ENCODE measurements at regions not wholly inside any gene's neighbourhood (a gene's known extent, or its start where the extent isn't known, plus 50 kb on each side); places are given as distances from the start of the nearest gene placed in this dataset.
"Not testable (repeated sequence)": the region's sequence is repeated elsewhere in the genome, so short reads cannot be mapped to it uniquely, and the experiment has no call there.

DNA sequence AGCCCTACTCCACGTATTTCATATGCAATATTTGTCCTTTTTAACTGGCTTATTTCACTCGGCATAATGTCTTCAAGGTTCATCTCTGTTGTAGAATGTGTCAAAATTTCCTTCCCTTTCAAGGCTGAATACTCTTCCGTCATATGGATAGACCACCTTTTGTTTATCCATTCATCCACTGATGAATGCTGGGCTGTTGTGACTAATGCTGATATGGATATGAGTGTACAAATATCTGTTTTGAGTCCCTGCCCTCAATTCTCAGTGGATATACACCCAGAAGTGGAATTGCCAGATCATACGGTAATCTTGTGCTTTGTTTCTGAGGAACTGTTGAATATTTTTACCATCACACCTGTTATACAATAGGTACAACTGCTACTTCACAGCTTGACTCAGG is 155.2 kb upstream of the IRF2BP2 start:
- no peak overlapping the region for H3K27ac ChIP-seq (ENCODE audit: low read depth, low read length, poor library complexity, severe bottlenecking)
- H3K27me3 ChIP-seq (replicated peaks; ENCODE audit: insufficient read depth, low read depth, low read length, poor library complexity): no peaks in the 10 kb centered on the region
- intact Hi-C loops (cut with micrococcal nuclease; ENCODE audit: unreplicated experiment): no loop called here
- no peak overlapping the region for H3K4me3 ChIP-seq (ENCODE audit: low read depth, low read length, poor library complexity, severe bottlenecking)
- no TSS peak for BruUV-seq (replicated peaks)
- H3K9me3 ChIP-seq (ENCODE audit: low read depth, low read length, poor library complexity, severe bottlenecking): no peaks in the 10 kb centered on the region
- H3K36me3 ChIP-seq (ENCODE audit: insufficient read depth, low read length, poor library complexity, severe bottlenecking): no peaks in the 10 kb centered on the region
- H3K4me1 ChIP-seq (ENCODE audit: insufficient read depth, low read length, poor library complexity, severe bottlenecking): peaks cover 6% of the 10 kb centered on the region
- no peak for TF ChIP-seq EZH2 (IDR thresholded peaks at IDR 0.05; ENCODE audit: borderline replicate concordance, low read depth, low read length, poor library complexity, severe bottlenecking)
- TF ChIP-seq, protein P1, sequence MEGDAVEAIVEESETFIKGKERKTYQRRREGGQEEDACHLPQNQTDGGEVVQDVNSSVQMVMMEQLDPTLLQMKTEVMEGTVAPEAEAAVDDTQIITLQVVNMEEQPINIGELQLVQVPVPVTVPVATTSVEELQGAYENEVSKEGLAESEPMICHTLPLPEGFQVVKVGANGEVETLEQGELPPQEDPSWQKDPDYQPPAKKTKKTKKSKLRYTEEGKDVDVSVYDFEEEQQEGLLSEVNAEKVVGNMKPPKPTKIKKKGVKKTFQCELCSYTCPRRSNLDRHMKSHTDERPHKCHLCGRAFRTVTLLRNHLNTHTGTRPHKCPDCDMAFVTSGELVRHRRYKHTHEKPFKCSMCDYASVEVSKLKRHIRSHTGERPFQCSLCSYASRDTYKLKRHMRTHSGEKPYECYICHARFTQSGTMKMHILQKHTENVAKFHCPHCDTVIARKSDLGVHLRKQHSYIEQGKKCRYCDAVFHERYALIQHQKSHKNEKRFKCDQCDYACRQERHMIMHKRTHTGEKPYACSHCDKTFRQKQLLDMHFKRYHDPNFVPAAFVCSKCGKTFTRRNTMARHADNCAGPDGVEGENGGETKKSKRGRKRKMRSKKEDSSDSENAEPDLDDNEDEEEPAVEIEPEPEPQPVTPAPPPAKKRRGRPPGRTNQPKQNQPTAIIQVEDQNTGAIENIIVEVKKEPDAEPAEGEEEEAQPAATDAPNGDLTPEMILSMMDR (conservative IDR thresholded peaks at IDR 0.05; ENCODE audit: low read depth, low read length): no peak
- no peak for DNase-seq (ENCODE audit: low spot score)
- ChIA-PET POLR2A (ENCODE audit: low non-redundant PET) (no interaction called here), CTCF (no interaction called here)

DNA sequence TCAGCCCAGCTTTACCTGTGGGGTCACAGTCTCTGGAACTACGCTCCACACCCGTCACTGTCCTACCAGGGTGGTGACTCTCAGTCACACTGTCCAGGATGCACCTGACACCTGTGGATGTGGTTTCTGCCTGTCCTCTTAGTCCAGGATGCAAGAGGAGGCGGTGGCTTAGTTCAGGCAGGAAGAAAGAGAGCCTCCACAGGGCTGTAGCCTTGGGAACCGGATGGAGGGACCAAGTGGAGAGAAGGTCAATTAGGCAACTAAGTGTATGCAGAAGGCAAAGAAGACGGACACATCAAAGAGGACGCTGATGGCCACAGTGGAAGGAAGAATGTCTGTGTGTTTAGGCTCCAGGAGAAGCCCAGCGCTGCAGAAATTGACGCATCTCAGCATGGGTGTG is 153.9 kb upstream of the IRF2BP2 start:
- H3K9me3 ChIP-seq (ENCODE audit: low read depth, low read length, poor library complexity, severe bottlenecking): no peaks in the 10 kb centered on the region
- no peak for TF ChIP-seq EZH2 (IDR thresholded peaks at IDR 0.05; ENCODE audit: borderline replicate concordance, low read depth, low read length, poor library complexity, severe bottlenecking)
- TF ChIP-seq, protein P1 (conservative IDR thresholded peaks at IDR 0.05; ENCODE audit: low read depth, low read length): no peak
- H3K4me1 ChIP-seq (ENCODE audit: insufficient read depth, low read length, poor library complexity, severe bottlenecking): no peaks in the 10 kb centered on the region
- intact Hi-C loops (cut with micrococcal nuclease; ENCODE audit: unreplicated experiment): no loop called here
- H3K27me3 ChIP-seq (replicated peaks; ENCODE audit: insufficient read depth, low read depth, low read length, poor library complexity): no peaks in the 10 kb centered on the region
- no peak overlapping the region for H3K4me3 ChIP-seq (ENCODE audit: low read depth, low read length, poor library complexity, severe bottlenecking)
- ChIA-PET CTCF (no interaction called here), POLR2A (ENCODE audit: low non-redundant PET) (no interaction called here)
- H3K36me3 ChIP-seq (ENCODE audit: insufficient read depth, low read length, poor library complexity, severe bottlenecking): no peaks in the 10 kb centered on the region
- no peak overlapping the region for H3K27ac ChIP-seq (ENCODE audit: low read depth, low read length, poor library complexity, severe bottlenecking)
- no peak for DNase-seq (ENCODE audit: low spot score)
- no TSS peak for BruUV-seq (replicated peaks)

DNA sequence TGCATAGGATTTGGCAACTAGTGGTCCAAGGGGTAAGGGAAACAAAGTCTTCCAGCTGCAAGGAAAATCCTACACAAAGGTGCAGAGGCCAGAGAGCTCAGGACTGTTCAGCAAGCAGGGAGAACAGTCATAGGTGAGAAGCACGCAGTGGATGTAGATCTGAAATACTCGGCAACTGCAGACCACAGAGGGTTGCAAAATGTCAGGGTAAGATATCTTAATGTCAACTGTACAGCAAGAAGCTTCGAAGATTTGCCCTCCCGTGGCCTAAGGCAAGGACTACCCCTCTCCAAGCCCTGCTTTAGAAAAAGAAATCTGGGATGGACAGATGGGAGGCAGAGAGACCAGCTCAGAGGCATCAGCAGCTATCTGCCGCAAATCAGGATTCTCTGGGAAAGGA is 153.4 kb upstream of the IRF2BP2 start:
- POLR2A ChIA-PET (ENCODE audit: low non-redundant PET): no interaction called here
- Histone ChIP-seq H3K9me3 (ENCODE audit: low read depth, low read length, poor library complexity, severe bottlenecking) (no peaks in the 10 kb centered on the region), H3K27me3 (replicated peaks; ENCODE audit: insufficient read depth, low read depth, low read length, poor library complexity) (no peaks in the 10 kb centered on the region), H3K27ac (ENCODE audit: low read depth, low read length, poor library complexity, severe bottlenecking) (no peak overlapping the region), H3K4me3 (ENCODE audit: low read depth, low read length, poor library complexity, severe bottlenecking) (no peak overlapping the region), H3K4me1 (ENCODE audit: insufficient read depth, low read length, poor library complexity, severe bottlenecking) (no peaks in the 10 kb centered on the region), H3K36me3 (ENCODE audit: insufficient read depth, low read length, poor library complexity, severe bottlenecking) (no peaks in the 10 kb centered on the region)
- no TSS peak for BruUV-seq (replicated peaks)
- CTCF ChIA-PET: no interaction called here
- intact Hi-C loops (cut with micrococcal nuclease; ENCODE audit: unreplicated experiment): no loop called here
- no peak for TF ChIP-seq EZH2 (IDR thresholded peaks at IDR 0.05; ENCODE audit: borderline replicate concordance, low read depth, low read length, poor library complexity, severe bottlenecking)
- TF ChIP-seq, protein P1 (conservative IDR thresholded peaks at IDR 0.05; ENCODE audit: low read depth, low read length): no peak
- DNase-seq (ENCODE audit: low spot score): no peak

DNA sequence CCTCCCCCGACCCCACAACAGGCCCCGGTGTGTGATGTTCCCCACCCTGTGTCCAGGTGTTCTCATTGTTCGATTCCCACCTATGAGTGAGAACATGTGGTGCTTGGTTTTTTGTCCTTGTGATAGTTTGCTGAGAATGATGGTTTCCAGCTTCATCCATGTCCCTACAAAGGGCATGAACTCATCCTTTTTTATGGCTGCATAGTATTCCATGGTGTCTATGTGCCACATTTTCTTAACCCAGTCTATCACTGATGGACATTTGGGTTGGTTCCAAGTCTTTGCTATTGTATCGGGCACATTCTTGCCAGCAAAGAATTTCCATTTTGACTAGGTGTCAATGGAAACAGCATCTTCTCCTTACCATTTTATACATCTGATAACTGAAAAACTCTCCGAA is 152.1 kb upstream of the IRF2BP2 start:
- BruUV-seq (replicated peaks); H3K4me1 ChIP-seq (ENCODE audit: insufficient read depth, low read length, poor library complexity, severe bottlenecking); H3K9me3 ChIP-seq (ENCODE audit: low read depth, low read length, poor library complexity, severe bottlenecking); intact Hi-C loops (cut with micrococcal nuclease; ENCODE audit: unreplicated experiment); H3K36me3 ChIP-seq (ENCODE audit: insufficient read depth, low read length, poor library complexity, severe bottlenecking); H3K4me3 ChIP-seq (ENCODE audit: low read depth, low read length, poor library complexity, severe bottlenecking); POLR2A ChIA-PET (ENCODE audit: low non-redundant PET); DNase-seq (ENCODE audit: low spot score); H3K27ac ChIP-seq (ENCODE audit: low read depth, low read length, poor library complexity, severe bottlenecking); H3K27me3 ChIP-seq (replicated peaks; ENCODE audit: insufficient read depth, low read depth, low read length, poor library complexity); CTCF ChIA-PET: not testable (repeated sequence)
